Mucosa of gallbladder (tissue), 1 donor: ENCODE measurements at regions not wholly inside any gene's neighbourhood (a gene's known extent, or its start where the extent isn't known, plus 50 kb on each side); places are given as distances from the start of the nearest gene placed in this dataset.
"Not testable (repeated sequence)": the region's sequence is repeated elsewhere in the genome, so short reads cannot be mapped to it uniquely, and the experiment has no call there.

Experiments used
- DNase-seq: peaks from one replicate; pipeline ENCODE4 v3.0.0-alpha.2; 2020; ENCODE audit warnings: low spot score
- donor health status: DM: no; HTN: no; CAD: no.

DNA sequence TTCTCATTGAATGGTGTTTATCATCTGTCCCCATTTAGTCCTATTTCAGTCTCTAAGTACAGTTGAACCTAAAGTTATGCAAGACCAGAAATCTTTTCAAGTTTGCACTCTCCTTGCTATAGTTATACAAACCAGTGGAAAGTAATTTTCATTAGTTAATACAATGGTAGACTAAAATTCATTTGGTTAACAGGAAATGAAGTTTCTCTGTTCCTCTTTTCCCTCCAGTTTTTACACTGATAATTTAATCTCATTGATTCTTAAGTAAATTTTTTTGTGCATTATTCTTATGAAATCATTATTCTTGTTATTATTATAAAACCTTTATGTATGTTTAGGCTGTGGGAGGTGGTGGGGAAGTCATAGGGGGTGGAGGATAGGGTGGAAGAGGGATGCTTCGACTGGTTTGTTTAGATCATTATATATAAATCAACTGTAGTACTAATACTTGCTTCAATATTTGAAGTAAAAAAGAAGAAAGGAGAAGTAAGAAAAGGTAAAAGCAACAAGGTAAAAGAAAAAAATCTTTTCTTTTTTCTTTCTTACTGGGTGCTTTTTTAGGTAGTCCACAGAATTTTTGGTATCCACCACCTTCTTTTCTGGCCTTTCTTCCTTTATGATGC lies 104.1 kb downstream of the GPR85 start:
- DNase-seq = no peak

DNA sequence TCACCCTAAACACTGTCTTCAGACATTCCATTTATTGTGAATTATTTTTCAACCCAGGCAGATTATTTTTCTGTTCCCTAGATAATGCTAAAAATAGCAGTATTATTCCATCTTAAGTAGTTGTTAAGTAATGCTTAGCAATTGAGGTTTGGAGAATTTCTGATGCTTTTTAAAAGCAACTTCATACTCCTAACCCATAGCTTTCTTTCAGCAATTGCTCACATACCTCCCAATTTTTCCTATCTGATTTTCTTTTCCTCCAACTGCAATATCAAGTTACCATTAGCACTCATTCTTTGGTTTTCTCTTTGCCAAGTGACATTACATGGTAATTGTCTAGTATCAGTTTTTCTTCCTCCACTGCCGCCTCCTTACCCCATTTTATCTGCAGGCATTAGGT lies 104.7 kb downstream of the GPR85 start:
- DNase-seq = no peak

DNA sequence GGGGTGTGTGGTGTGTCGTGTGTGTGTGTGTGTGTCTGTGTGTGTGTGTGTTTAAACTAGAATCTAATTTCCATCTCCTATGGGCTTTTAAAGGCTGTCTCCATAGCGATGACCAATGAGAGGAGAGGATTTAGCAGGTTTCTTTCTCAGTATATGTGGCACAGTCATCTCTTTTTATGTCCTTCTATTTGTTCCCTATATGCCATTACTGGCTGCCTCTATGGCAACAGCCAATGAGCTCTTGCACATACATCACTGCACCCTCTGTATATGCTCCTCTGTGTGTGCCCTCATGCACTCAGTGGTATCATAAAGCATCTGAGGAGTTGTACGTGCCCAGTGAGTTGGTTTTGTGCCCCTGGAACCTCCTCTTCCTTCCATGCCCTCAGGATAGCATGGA lies 107.6 kb downstream of the GPR85 start:
- not testable (repeated sequence) for DNase-seq

DNA sequence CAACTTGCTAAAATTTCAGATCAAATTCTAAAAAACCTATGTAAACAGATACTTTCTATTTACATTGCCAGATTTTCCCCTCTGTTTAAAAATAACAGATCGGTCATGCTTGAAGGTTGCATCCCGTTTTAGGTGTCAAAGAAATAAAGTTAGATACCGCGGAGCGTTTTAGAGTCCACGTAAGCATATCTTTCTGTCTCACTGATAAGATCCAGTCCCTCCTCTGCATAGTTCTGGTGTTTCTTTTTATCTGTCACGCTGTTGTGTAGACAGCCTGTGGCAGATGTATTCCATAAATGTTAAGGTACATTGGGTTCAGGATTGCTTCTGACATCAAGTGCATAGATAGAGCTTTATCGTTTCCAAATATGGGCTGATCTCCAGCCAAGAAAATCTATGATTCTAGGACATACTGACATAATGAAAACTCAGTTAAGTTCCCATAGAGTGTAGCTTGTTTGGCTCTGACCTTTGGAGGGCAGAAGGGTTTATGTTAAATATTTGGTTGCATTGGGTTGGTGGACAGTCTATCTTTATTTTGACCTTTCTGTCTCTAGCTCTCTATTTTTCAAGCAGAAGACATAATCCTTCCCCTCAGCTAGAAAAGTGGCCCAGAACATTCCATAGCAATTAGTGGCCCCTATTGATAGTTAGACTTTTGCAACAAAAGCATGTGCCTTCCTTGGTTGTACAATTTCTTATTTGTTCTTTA lies 109.2 kb downstream of the GPR85 start:
- not testable (repeated sequence) for DNase-seq

DNA sequence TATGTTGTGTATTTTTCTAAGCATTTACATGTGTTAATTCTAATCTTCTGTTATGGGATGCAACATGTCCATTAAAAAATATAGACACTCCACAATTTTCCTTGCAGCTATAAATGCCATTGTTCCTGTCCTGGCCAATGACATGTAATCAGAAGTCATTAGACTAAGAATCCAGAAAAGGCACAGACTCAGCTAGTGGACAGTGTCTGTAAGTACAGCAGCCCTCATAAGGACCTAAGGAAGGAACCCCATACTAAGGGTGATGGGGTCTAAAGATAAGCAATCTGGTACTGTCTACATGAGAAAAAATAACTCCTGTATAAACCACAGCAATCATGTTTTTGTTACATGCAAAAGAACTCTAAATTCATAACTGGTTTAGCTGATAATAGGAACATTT lies 115.9 kb downstream of the GPR85 start:
- DNase-seq = no peak

DNA sequence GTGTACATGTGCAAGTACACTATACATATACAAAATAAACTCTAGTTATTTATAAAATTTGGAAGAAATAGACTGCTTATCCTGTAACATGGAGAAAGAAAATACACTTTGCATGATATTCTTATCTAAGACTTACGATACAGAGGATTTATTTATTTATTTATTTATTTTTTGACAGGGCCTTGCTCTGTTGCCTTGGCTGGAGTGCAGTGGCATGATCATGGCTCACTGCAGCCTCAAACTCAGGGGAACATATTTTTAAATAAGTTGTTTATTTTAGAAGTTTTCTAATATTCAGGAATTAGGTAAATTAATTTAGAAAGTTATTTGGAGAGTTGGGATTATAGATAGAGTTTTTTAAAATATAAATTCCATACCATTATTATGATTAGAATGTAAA lies 116.7 kb downstream of the GPR85 start:
- DNase-seq = no peak

DNA sequence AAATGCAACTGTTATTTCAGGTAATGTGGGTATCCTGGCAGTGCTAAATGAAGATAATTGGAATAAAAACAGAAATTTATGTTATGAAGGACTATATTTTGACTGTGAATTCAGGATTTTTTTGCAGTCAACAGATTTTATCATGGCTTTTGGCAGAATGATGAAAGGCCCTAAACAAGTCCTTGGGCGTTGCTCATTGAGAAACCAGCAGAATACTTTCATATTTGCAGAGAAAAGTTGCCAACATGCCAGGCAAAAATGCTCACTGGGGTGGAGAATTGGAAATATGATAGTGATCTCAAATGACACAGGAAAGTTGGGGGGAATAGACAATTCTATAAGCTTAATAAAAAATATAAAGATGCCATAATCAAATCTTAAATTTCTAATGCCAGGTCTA lies 121.1 kb downstream of the GPR85 start:
- DNase-seq = no peak

DNA sequence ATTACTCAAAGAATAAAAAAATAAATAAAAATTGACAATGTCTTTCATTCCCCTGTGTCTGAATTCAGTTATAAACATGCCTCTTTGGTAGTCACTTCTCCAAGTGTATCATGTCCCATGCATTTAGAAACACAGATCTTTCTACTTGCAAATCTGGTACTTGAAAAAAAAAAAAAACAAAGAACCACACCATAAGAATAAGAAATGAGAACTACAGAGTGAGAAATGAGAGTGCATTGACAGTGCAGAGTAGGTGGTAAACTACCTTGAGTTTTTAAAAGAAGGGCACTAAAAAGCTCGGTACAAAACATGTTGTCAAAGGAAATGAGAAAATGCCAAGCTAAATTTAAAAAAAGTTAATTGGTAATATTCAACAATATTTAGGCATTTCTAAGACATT lies 123.0 kb downstream of the GPR85 start:
- no peak for DNase-seq

DNA sequence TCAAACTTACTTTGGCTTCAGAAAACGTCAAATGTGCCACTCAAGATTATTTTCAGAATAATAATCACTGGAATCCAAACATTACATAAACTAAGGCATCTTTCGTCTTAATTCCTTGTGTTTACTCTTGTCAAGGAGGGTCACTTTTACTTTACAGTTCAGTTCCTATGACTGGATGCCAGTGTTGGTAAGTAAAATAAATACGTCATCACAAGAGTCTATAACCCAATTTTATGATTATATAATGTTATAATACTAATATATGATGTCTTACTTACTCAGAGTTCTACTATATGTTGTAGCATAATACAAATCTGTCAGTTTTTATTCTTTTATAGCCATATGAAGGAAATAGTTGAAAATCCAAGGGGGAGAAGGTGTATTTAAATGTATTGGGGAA lies 123.8 kb downstream of the GPR85 start:
- no peak for DNase-seq

DNA sequence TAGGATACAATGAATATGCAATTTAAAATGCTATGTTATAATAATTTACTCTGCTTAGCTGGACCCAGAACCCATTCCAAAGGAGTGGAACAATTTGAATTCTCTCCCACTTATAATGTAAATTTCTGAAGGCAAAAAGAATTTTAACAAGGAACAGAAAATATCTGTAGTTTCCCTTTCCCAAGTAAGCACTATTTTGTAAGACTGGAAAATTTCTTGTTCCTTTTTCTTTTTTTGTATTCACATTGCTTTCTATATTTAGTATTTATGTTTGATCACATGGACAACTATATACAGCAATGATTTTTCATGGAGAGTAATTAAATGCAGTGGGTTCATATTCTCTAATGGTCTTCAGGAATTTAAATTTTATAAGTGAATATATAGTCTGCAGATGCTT lies 127.4 kb downstream of the GPR85 start:
- DNase-seq = no peak

DNA sequence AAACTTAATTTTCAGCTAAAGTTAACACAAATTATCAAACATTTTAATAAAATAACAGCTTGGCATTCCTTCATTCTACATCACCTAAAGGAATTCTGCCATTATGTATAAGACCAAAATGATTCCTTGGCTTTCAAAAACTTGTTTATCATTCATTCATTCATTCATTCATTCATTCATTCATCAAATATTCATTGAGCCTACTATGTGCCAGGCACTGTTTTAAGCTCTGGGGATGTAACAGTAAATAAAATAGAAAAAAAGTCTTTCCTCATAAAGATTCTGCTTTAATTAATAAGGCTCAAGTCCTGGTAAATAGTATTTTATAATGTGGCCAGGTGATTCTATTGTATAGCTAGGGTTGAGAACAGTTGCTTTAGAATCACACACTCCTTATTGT lies 127.9 kb downstream of the GPR85 start:
- DNase-seq = no peak

DNA sequence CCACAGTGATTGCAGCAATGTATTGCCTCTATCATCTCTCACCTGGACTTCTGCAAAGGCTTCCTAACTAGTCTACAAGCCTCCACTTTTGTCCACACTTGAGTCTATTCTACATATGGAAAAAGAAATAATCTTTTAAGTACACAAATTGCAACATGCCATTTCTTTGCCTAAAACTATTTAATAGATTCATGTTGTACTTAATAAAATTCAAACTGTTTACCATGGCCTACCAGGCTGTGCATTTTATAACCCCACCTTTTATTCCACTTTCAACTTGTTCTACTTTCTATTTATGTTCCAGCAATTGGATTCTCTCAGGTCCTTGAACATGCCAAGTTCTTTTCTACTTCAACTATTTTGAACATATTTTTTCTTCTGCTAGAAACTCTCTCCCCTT lies 128.7 kb downstream of the GPR85 start:
- DNase-seq = no peak

DNA sequence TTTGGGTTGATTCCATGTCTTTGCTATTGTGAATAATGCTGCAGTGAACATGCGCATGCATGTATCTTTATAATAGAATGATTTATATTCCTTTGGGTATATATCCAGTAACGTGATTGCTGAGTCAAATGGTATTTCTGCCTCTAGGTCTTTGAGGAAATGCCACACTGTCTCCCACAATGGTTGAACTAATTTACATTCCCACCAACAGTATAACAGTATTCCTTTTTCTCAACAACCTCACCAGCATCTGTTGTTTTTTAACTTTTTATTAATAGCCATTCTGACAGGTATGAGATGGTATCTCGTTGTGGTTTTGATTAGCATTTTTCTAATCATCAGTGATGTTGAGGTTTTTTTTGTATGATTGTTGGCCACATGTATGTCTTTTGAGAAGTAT lies 133.6 kb downstream of the GPR85 start:
- DNase-seq = not testable (repeated sequence)

DNA sequence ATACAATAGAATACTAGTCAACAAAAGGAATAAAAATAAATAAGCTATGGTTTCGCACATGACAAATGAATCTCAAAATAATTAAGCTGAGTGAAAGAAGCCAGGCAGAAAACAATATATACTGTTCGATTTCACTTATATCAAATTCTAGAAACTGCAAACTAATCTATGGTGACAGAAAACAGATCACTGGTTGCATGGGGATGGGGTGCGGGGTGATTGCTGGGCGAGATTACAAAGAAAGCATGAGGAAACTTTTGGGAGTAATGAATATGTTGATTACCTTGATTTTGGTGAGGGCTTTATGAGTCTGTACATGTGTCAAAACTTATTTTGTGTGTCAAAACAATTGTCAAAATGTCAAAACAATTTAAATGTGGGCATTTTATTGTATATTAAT lies 135.6 kb downstream of the GPR85 start:
- DNase-seq = no peak

DNA sequence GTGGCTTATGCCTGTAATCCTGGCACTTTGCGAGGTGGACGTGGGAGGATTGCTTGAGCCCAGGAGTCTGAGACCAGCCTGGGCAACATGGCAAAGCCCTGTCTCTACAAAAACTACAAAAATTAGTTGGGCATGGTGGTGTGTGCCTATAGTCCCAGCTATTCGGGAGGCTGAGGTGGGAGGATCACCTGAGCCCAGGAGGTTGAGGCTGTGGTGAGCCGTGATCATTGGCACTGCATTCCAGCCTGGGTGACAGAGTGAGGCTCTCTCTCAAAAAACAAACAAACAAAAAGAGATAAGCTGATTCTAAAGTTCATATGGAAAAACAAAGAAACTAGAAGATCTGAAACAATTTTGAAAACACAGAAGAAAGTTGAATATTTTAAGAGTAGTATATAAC lies 136.9 kb downstream of the GPR85 start:
- not testable (repeated sequence) for DNase-seq

DNA sequence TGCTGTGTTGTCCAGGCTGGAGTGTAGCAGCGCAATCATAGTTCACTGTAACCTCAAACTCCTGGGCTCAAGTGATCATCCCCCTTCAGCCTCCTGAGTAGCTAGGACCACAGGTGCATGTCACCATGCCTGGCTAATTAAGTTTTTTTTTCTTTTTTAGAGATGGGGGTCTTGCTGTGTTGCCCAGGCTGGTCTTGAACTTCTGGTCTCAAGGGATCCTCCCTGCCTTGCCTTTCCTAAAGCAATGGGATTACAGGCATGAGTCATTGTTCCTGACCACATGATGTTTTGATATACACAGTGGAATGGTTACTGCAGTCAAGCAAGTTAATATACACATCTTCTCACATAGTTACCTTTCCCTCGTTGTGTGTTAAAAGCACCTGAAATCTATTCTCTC lies 140.3 kb downstream of the GPR85 start:
- no peak for DNase-seq

DNA sequence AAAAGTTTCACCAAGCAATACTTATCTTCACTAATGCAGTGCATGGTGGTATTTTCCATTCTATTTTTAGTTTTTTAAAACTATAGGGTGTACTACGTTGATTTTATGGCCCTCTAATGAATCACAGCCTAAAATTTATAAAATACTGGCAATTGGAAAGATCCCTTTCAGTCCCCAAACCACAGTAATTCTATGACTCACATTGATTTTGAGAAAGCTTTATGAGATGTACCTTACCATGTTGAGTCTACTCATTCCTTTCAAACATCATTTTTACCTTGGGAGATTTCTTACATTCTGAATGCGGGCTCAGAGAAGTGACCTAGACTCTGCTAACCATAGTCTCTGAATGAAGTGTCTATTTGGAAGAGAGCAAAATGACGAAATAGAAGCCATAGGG lies 141.6 kb downstream of the GPR85 start:
- no peak for DNase-seq

DNA sequence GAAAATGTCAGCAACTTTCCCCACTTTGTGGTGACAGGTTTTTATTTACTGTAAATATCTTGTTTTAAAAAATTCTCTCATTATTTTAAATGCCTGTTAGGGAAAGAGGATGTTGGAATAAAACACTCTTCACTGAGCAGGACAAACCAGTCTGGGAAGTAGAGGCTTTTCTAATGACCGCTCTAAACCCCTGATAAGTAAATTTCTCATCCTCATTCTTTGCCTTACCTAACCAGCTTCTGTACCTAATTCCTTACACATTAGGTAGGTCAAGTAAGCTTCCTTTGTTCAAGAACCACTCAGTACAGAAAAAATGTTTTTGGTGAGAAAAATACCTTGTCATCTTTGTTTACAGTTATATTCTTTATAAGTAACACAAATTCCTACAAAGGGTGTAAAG lies 143.6 kb downstream of the GPR85 start:
- no peak for DNase-seq

DNA sequence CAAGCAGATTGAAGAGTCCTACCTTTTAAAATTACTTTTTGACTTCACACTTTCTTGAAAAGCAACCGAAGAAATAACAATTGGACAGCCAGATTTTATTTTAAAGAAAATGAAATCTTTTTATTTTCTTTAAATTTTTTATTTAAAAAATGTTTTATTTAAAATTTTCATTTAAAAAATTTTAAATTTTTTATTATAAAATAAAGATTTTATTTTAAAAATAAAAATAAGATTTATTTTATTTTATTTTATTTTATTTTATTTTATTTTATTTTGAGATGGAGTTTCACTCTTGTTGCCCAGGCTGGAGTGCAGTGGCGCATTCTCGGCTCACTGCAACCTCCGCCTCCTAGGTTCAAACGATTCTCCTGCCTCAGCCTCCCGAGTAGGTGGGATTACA lies 144.5 kb downstream of the GPR85 start:
- DNase-seq = not testable (repeated sequence)

DNA sequence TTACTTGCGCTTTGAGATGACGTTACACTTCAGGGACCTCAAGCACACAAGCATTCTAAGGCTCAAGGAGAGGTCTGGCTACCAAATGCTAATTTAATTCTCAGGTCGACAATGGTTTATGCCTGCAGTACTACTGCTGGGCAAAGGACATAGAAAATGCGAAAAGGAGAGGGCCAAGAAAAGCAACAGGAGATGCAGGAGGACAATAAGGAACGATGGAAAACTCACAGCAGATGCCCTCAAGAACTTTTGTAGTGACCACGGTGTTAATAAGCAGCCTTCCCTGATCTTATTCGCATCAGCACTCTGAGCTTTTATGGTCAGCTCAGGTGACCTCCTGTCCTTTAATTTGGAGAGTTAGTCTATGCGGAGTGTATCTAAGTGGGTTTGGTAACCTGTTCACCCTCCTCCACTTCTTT lies 146.3 kb downstream of the GPR85 start:
- DNase-seq = no peak

DNA sequence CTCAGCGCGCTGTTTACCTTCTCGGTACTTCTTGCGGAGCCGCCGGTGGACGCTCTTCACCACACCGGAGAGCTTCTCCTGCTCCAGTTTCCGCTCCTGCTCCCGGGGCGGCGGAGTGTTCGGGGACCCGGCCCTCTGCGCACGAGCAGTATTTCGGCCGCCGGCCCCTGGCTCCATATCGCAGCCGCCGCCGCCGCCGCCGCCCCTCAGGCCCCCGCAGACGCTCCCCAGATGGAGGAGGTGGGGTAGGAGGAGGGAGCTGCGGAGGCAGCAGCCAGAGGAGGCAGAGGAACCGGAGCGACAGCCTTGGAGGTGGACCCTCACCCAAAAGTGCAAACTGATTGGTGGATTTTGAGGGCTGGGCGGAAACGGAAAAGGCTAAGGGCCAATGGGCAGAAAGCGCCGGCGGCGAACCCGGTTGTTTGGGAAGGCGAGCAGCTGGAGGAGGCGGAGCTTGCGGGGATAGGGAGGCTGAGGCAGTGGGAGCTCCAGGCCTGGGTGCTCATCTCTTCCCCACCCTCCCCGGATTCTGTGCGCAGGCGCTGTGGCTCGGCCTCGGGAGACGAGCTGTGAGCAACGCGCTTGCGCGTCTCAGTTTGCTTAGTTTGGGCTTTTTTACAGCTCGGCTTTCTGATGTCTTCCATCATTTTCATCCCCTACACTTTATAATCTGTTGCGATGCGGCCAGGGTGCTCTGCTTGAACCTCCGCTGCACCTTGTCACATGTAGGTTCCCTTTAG lies 146.9 kb downstream of the GPR85 start:
- DNase-seq = peak; percentile 99

DNA sequence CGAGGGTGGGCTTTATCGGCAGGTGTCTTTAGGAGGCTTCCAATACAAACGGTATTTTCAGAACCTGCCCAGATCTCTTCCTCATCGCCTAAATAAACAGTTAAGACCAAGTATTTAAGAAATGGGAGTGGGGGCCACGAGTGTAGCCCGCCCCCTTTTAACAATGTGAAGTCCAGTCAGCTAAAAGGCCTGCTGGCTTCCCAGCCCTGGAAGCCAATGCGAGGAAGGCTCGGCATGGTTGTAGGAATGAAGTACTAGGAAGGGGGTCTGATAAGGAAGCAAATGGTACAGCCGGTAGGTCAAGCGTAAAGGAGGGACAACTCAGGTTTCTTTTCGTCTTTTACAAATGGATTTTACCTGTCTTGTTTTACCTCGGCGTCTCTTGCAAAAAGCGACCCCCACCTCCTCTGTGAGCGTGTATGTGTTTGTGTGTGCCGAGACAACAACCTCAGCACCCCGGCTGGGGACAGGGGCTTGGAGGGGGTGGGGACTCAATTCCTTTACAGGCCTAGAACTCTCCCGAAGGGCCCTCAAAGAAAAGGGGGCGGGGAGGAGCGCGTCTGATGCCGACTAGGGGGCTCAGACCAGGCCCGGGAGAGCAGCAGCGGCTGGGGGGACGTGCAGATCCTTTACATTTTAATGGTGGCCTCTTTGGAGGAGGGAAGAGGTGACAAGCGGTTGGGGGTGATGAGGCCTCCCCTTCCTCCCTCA lies 147.6 kb downstream of the GPR85 start:
- peak; percentile 11 for DNase-seq
